HG02642 (cell line): ENCODE measurements at regions not wholly inside any gene's neighbourhood (a gene's known extent, or its start where the extent isn't known, plus 50 kb on each side); places are given as distances from the start of the nearest gene placed in this dataset.
"Not testable (repeated sequence)": the region's sequence is repeated elsewhere in the genome, so short reads cannot be mapped to it uniquely, and the experiment has no call there.

Experiments
- ATAC-seq: cut with Tn5 transposase; IDR thresholded peaks from one replicate; pipeline ENCODE4 v1.9.1; 2021; ENCODE audit warnings: mild to moderate bottlenecking; ENCODE audit not compliant: unreplicated experiment, poor library complexity

DNA sequence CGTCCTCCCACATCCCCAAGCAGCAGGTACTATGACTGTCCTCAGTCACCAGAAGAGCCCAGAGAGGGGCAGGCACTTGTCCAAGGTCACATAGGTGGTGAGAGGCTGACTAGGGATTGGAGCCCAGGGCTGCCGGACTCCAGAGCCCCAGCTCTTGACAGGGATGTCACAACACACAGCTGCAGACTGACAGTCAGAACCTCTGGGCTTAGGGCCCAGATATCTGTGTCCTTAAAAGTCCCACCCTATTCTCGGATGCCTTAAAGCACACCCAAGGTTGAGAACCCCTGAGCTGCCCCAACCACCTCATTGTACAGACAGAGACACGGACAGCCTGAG lies 622.9 kb downstream of the MATN1 start:
- ATAC-seq, result no peak

DNA sequence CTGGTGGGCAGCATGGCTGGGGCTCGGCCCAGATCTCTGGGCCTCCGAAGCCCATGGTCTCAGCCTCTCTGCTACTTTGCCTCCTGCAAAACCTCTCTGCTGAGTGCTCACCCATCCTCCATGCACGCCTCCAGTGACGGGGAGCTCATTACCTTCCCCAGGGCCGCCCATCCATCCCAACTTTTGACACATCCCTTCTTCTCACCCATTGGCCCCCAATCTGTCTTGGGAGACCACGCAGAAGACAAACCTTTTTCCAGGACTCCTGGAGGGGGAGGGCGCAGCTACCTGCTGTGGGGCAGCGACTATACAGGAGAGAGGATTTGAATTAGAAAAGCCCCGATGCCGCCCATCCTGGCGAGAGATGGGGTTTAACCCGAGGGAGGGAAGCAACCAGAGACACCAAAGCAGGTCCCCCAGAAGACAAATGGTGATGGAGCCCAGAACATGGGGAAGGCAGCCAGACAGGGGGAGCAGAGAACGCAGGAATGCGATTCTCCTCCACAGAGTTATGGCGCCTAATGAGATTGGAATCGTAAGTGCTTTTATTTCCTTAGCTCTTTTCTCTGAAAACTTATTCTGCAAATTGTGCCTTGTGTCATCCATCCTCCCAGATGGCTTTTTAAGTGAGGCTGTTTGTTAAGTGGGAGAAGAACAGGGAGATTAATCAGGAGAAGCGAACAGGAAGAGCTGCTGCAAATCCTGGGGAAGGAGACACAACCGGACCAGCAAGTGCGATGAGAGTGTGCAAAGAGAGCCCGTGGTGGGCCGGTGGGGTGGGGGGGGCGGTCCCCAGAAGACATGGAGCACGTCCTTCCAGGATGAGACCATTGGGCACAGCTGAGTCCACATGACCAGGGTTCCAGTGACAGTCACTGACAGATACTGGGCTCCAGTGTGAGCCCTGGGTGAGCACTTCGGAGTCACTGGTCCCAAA lies 623.5 kb downstream of the MATN1 start:
- no peak for ATAC-seq

DNA sequence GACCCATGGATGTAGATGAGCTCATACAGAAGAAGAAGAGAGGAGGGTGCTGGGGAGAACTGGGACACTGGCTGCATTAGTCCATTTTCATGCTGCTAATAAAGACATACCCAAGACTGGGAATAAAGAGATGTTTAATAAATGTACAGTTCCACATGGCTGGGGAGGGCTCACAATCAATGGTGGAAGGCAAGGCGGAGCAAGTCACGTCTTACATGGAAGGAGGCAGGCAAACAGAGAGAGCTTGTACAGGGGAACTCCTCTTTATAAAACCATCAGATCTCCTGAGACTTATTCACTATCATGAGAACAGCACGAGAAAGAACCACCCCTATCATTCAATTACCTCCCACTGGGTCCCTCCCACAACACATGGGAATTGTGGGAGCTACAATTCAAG lies 625.5 kb downstream of the MATN1 start:
- not testable (repeated sequence) for ATAC-seq

DNA sequence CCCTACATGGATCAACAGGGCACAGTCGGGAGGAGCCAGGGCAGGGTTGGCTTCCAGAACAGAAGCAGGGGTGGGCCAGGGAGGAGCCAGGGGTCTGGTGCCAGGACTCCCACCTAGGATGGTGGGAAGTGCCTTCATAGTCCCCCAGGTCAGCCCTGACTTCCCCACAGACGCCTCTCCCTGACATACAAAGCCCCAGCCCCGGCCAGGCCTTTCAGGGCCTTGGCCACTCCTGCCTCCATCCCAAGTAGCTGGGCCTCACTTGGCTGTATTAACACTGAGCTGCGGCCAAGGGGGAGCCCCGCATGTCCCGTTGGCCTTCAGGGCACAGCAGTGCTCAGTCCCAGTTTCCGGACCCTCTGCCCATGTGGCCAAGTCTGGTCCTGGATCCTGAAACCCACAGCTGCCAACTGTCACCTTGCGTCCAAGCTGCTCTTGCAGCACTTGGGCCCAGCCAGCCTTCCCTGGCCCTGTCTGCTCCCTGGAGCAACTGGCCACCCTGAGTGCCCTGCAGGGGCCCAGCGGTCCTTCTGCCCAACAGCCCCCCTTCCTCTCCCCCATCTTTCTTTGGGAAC lies 627.8 kb downstream of the MATN1 start:
- no peak for ATAC-seq

DNA sequence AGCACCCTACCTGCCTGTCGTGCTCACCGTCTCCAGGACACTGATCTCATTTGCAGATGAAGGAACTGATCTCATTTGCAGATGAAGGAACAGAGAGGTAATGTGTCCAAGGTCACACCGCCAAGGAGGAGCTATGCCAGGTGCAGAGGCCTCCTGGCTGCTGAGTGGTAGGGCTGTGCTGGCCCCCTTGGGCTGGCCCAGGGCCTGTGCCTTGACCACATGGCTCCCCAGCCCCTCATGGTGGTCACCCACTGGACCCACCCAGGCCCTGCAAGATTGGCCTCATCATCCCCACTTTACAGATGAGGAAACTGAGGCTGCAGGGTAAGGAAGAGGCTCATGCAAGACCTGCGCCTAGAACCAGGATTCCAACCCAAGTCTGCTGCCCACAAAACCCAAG lies 628.3 kb downstream of the MATN1 start:
- ATAC-seq, result no peak

DNA sequence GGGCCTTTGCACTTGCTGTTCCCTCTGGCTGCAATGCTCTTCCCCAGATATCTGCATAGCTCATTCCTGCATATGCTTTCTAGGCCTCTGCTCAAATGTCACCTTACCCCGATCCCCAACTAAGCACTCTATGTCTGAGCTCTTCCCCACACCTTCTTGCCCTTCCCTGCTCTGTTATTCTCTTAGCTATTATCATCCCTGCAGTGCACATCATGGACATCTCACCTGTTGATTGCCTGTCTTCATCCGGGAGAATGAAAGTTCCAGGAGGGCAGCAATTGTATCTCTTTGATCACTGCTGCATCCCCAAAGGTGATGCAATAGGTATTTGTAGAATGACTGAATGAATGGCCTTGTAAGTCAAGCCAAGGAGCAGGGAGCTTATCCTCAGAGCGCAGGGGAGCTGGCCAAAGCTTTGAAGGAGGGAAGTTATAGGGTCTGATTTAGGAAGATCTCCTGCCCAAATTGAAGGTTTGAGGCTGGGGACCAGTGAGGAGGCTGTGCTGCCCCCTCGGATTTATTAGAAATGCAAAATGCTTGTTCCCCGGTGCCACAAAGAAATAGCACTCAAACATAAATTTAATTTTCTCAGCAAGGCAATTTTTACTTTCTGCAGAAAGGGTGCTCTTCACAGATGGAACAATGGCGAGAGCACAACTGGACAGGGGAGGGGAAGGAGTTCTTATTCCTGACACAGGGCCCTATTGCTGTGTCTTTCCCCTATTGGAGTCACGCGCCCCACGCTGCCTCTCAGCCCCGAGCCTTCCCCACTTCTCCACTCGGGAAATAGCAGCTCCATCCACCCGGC lies 631.1 kb downstream of the MATN1 start:
- no peak for ATAC-seq

DNA sequence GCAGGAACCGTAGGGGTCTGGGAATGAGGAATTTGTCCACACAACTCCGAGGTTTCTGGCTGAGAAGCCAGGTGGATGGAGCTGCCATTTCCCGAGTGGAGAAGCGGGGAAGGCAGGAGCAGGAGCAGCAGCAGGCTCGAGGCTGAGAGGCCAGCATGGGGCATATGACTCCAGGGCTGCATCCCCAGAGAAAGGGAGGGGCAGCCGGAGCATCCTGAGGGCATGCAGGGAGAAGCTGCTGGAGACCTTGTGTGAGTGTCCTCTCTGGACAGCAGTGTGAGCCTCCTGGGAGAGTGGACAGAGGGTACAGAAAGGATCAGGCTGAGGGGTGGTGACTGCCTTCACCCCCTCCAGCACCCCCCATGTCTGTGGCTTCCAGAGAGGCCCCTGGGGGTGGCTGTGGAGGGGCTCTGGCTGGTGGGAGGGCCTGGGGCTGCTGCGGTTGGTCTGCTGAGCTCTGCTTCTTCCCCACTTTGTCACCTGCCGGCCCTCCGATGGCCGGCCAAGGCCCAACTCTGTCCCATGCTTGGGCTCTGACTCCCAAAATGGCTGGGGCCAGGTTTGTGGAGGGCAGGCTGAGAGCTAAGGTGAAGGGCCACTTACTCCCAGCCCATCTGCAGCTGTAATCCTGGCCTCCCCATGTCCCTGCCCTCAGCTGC lies 633.1 kb downstream of the MATN1 start:
- no peak for ATAC-seq

DNA sequence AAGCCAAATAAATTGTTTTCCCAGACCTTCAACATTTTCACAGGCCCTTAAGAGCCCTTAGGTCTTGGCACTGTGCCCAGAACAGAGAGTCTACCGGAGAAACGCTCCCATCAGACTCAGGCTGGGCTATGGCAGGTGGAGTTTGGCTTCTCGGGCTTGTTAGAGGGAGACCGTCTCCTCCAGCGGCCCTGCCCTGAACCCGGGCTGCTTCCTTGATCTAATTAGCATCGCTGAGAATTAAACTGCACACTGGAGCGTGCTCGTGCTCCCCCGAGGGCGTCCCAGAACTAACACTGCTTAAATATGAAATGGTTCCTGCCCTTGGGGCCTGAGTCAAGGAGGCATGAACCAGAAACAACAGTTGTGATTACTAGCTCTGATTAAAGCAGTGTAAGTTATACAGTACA lies 634.4 kb downstream of the MATN1 start:
- no peak for ATAC-seq

DNA sequence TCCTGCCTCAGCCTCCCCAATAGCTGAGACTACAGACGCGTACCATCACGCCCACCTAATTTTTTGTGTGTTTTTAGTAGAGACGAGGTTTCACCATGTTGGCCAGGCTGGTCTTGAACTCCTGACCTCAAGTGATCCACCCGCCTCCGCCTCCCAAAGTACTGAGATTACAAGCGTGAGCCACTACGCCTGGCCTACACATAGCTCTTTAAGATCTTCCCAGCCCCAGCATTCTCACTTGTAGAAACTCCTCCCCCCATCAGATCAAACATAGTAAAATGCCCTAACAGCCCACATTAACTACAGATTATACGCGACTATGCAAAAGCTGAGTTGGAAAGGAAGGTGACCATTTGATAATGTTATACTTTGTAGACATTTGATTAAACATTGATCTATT lies 634.8 kb downstream of the MATN1 start:
- no peak for ATAC-seq

DNA sequence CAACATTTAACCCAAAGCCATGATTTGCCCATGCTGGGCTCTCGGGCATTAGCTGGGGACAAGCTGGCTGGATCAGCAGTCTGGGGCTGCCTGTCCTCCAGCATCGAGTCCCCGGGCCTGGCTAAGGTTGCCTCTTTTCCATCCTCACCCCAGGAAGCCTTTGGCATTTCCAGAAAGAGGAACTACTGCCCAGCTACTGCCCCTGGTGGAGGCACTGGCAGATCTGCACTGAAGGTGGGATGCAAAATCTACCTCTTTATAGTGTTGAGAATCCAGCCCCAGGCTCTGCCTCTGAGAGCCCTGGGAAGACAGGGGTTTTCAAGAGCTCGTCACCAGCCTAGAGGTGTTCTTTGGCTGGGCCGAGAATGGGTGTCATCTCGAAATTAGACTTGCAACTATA lies 635.9 kb downstream of the MATN1 start:
- ATAC-seq, result no peak

DNA sequence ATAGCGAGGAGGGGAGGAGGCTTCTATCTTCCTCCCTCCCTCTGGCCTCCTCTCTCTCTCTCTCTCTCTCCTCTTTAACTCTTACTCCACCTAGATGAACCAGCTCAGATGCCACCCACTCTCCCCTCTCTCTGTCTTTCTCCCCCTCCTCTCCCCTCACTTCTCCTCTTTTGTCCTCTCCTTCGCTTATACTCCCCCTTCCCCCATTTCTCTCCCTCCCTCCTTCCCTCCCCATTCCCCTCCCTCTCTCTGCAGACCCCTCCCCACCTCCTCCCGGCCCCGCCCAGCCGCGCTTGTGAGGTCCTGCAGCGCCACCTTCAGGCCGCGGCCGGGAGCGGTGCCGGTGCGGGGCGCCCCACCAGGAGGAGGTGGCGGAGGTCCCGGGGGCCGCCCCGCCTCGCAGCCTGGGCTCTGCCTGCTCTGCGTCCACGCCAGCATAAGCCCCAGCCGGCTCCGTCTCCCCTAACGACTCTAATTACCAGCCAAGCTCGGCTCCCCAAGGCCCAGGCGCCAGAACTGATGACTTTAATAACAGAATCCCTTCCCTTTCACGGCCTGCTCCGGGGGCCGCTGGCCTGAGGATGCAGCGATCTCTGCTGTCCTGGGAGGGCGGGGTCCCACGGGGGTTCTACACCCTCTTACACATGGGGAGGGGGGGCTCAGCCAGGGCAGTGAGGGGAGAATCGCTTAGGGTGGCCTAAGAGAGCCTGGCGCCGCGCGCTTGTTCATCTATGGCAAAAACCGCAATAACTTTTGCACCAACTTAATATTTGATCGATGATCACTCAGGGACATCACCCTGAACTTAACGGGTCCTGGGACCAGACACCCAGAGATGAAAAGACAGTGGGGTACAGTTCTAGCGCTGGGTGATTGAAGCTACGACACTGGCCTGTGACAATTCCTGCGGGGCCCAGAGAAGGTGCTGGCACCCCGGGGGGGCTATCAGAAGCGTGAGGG lies 637.3 kb downstream of the MATN1 start:
- no peak for ATAC-seq

DNA sequence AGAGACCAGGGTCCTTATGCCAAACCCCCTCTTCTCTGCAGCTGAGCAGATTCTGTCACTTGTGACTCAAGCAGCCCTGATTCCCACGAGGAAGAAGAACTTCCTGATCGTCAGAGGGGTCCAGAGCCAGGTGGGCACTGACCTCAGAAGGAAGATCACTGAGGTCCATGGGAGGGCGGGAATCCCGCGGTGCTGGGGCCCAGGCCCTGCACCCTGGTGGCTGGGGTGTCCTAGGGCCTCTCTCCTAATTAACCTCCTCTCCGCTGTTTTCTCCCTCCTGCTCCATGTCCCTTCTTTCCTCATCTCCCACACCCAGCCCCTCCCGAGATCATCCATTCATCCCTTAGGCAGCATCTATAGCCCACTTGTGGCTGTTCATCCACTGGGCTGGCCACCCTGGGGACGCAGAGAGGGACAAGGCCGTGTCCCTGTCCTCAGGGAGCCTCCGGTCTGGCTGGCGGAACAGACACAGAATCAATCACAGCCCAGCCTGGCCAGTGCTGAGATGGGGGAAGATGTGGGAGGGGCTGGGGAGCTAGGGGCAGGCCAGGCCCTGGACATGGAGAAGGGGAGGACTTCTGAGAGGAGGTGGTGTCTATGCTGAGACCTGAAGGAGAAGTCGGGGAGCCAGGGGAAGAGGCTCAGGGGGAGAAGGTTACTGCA lies 638.3 kb downstream of the MATN1 start:
- ATAC-seq, result no peak

DNA sequence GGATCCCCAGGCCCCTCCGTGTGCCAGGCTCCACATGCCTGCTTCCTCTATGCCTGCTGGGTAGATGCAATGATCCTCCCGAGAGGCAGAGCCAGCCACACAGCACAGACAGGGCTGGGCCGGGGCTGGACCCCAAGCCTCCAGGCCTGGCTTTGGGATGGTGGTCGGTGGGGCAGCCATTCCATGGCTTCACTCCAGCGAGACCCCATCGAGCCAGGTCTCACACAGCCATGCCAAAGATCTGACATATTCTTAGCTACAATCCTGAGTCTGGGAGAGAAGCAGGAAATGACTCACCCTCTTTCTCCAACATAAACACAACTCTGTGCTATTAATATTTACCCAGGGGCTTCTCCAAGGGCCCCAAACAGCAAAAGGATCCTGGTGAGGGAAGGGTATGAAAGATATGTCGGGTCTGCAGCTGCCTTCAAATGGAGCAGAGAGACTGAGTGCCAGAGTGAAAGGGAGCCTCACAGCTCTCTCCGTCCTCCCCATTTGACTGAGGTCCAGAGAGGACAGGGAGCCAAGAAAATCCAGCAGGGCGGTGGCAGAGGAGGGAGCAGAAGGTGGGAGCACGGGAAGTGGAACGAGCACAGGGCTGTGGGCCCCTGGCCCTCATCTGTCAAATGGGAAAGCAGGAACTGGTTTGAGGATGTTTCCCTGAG lies 639.5 kb downstream of the MATN1 start:
- ATAC-seq, result no peak

DNA sequence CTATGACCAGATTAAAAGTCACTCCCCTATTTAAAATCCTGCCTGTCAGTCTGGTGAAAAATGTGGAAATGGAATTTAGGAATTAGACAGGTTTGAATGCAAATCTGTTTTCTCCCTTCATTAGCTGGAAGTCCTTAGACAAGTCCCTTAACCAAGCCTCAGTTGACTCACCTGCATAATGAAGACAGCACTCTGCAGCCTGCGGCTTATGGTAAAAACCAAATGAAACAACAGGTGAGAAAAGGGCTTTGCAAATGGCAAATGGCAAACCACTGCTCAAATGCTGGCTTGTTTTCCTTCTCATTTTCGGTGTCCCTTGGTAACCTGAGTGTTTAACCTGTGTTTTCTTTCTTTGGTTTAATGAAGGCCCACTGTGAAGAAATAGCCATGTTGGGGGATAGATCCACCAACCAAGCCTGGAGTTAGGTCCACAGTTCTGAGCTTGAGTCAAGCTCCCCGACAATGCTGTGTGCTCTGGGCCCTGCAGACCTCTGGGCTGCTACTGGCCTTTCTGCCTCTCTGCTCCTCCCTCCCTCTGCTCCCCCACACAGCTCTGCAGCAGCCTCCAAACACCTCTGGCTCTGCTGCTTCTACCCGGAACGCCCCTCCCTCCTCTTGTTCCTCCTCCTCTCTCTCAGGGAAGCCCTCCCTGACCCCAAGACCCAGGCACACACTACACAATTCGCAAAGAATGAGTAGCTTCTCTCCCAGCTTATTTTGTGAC lies 641.8 kb downstream of the MATN1 start:
- no peak for ATAC-seq

DNA sequence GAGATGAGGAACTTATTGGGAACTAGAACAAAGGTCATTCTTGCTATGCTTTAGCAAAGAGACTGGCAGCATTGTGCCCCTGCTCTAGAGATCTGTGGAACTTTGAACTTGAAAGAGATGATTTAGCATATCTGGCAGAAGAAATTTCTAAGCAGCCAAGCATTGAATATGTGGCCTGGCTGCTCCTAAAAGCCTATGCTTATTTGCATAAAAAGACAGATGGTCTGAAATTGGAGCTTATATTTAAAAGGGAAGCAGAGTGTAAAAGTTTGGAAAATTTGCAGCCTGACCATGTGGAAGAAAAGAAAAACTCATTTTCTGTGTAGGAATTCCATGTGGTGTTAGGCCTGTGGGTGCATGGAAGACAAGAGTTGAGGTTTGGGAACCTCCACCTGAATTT lies 647.5 kb downstream of the MATN1 start:
- not testable (repeated sequence) for ATAC-seq

DNA sequence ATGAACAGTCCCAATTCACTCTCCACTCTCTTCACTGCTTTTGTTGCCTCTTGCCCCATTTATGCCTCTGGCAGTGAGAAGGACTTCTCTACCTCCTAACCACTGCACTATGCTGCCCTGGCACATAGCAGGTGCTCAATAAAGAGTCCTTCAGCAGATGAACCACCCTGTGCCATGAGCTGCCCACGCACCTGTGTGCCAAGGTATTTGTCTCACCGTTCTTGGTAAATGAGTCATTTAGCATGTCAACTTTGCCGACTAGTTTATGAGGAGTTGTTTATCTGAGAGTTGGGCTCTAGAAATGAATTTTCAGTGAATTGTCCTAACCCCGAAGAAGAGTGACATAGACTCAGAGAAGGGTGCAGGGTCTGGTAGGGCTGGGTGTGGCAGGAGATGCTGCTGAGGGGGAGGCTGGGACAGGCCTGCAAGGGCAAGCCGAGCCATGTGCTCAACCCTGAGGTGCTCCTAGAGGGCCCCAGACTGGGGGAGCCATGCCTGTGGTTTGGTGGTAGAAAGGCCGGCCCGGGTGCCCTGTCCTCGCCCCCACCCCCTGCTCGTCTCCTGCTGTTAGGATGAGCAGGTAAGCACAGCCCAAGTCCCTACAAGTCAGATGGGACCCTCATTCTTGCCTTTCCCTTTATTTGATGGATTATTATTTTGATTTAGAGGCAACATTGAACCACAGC lies 654.5 kb downstream of the MATN1 start:
- no peak for ATAC-seq

DNA sequence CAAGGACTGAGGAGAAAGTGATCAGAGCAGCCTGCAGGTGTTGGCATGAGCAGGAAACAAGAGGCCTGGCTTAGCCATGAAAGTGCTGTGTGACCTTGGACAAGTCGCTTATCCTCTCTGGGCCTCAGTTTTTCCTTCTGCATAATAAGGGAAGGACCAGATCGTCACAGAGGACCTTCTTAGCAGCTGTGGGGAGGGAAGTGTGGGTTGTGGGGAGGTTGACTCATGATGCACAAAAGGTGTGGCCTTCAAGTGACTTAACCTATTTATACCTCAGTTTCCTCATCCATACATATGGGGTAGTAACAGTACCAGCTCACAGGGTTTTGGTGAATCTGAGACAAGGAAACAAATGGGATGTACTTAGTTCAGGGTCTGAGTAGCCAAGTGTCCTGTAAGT lies 658.8 kb downstream of the MATN1 start:
- ATAC-seq, result no peak
